Neutrophil (primary cell): ENCODE measurements at regions not wholly inside any gene's neighbourhood (a gene's known extent, or its start where the extent isn't known, plus 50 kb on each side); places are given as distances from the start of the nearest gene placed in this dataset.

Source experiments
- H3K27ac ChIP-seq: fragments of 200-600 bp; sonication (generic); 2 replicates; pipeline ENCODE4 v1.5.1; 2016; ENCODE audit warnings: mild to moderate bottlenecking, moderate library complexity
- H3K27me3 ChIP-seq: fragments of 200-600 bp; sonication (generic); 2 replicates; pipeline ENCODE4 v1.6.0; 2016; ENCODE audit warnings: mild to moderate bottlenecking
- H3K36me3 ChIP-seq: fragments of 200-600 bp; sonication (generic); 2 replicates; pipeline ENCODE4 v1.5.1; 2017
- H3K4me1 ChIP-seq, 2 experiments: fragments of 200-600 bp in 1 of 2; sonication (generic) in 1 of 2; 1 replicate in 1 of 2; 2 replicates in 1 of 2; pipeline versions ENCODE4 v1.5.1 to v1.6.1; 2013 to 2016; ENCODE audit warnings: low read depth in 1 of 2, low read length in 1 of 2, mild to moderate bottlenecking in 1 of 2, moderate library complexity in 1 of 2; ENCODE audit not compliant: control insufficient read depth in 1 of 2, insufficient read depth in 1 of 2
- H3K4me3 ChIP-seq, 2 experiments: fragments of 200-600 bp in 1 of 2; sonication (generic) in 1 of 2; 1 replicate in 1 of 2; 2 replicates in 1 of 2; pipeline ENCODE4 v1.5.1; 2013 to 2016; ENCODE audit warnings: low read depth in 1 of 2, low read length in 1 of 2, mild to moderate bottlenecking in 1 of 2, moderate library complexity in 1 of 2
- H3K9me3 ChIP-seq: fragments of 200-600 bp; sonication (generic); 2 replicates; pipeline ENCODE4 v1.5.1; 2016
- TF ChIP-seq, protein P1 (sequence below): fragments of 200-600 bp; sonication (generic); IDR thresholded peaks from 2 replicates; pipeline ENCODE4 v1.5.1; 2016; ENCODE audit warnings: antibody characterized with exemption

GRCh38 chr9:78525986-78526560 is 229.1 kb downstream of the PSAT1 start:
- Histone ChIP-seq H3K36me3 (no peaks in the 10 kb centered on the region), H3K4me1 (no peaks in the 10 kb centered on the region), H3K4me3 (no peak overlapping the region), H3K27me3 (no peaks in the 10 kb centered on the region), H3K27ac (no peak overlapping the region), H3K9me3 (no peaks in the 10 kb centered on the region)
- TF ChIP-seq, protein P1, sequence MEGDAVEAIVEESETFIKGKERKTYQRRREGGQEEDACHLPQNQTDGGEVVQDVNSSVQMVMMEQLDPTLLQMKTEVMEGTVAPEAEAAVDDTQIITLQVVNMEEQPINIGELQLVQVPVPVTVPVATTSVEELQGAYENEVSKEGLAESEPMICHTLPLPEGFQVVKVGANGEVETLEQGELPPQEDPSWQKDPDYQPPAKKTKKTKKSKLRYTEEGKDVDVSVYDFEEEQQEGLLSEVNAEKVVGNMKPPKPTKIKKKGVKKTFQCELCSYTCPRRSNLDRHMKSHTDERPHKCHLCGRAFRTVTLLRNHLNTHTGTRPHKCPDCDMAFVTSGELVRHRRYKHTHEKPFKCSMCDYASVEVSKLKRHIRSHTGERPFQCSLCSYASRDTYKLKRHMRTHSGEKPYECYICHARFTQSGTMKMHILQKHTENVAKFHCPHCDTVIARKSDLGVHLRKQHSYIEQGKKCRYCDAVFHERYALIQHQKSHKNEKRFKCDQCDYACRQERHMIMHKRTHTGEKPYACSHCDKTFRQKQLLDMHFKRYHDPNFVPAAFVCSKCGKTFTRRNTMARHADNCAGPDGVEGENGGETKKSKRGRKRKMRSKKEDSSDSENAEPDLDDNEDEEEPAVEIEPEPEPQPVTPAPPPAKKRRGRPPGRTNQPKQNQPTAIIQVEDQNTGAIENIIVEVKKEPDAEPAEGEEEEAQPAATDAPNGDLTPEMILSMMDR: no peak

GRCh38 chr9:78533500-78533899 is 236.6 kb downstream of the PSAT1 start:
- H3K27me3 ChIP-seq: no peaks in the 10 kb centered on the region
- TF ChIP-seq, protein P1: no peak
- no peak overlapping the region for H3K27ac ChIP-seq
- H3K36me3 ChIP-seq: no peaks in the 10 kb centered on the region
- no peak overlapping the region for H3K4me3 ChIP-seq
- no peaks in the 10 kb centered on the region for H3K4me1 ChIP-seq
- H3K9me3 ChIP-seq: no peaks in the 10 kb centered on the region

DNA sequence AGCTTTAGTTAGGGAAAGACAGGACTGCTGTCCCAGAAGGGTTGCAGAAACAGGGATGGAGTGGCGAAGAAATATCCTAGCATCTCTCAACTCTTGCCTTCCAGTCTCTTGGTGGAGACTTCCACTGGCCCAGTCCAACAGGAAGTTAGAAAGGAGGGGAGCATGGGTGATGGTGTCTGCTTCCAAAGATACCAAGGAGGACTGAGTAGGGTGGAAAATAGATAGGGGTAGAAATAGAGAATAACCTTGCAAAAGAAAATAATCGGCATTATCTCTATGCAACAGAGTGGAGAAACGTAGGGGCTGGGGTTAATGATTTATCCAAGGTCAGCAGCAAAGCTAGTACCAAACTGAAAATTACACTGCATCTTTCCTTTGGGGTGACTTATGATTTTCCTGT is 242.3 kb downstream of the PSAT1 start:
- H3K4me1 ChIP-seq: no peaks in the 10 kb centered on the region
- no peaks in the 10 kb centered on the region for H3K36me3 ChIP-seq
- no peaks in the 10 kb centered on the region for H3K27me3 ChIP-seq
- no peak overlapping the region for H3K27ac ChIP-seq
- H3K4me3 ChIP-seq: no peak overlapping the region
- no peaks in the 10 kb centered on the region for H3K9me3 ChIP-seq
- TF ChIP-seq, protein P1: no peak

GRCh38 chr9:78539904-78540303 is 243.0 kb downstream of the PSAT1 start:
- no peaks in the 10 kb centered on the region for H3K4me1 ChIP-seq
- no peak overlapping the region for H3K4me3 ChIP-seq
- H3K27ac ChIP-seq: no peak overlapping the region
- H3K36me3 ChIP-seq: no peaks in the 10 kb centered on the region
- TF ChIP-seq, protein P1: no peak
- H3K27me3 ChIP-seq: no peaks in the 10 kb centered on the region
- H3K9me3 ChIP-seq: no peaks in the 10 kb centered on the region

GRCh38 chr9:78541868-78542443 is 245.0 kb downstream of the PSAT1 start:
- Histone ChIP-seq H3K27me3 (no peaks in the 10 kb centered on the region), H3K9me3 (no peaks in the 10 kb centered on the region), H3K4me1 (no peaks in the 10 kb centered on the region), H3K36me3 (no peaks in the 10 kb centered on the region), H3K27ac (no peak overlapping the region), H3K4me3 (no peak overlapping the region)
- TF ChIP-seq, protein P1: no peak
